GM21526 (cell line): ENCODE measurements at regions not wholly inside any gene's neighbourhood (a gene's known extent, or its start where the extent isn't known, plus 50 kb on each side); places are given as distances from the start of the nearest gene placed in this dataset.

Experiments
- ATAC-seq: cut with Tn5 transposase; IDR thresholded peaks from one replicate; pipeline ENCODE4 v1.9.1; 2021; ENCODE audit warnings: moderate library complexity; ENCODE audit not compliant: unreplicated experiment, low FRiP score

GRCh38 chr2:19731515-19731914, 170.3 kb downstream of the TTC32 start:
- ATAC-seq = no peak

GRCh38 chr2:19731037-19731436, 170.7 kb downstream of the TTC32 start:
- no peak for ATAC-seq

GRCh38 chr2:19728125-19728524, 173.7 kb downstream of the TTC32 start:
- ATAC-seq = no peak

- ATAC-seq = no peak
These were observed 176.4 kb downstream of the TTC32 start for GRCh38 chr2:19725392-19725791.

- no peak for ATAC-seq
These were observed 178.8 kb downstream of the TTC32 start for GRCh38 chr2:19723021-19723420.

GRCh38 chr2:19722531-19722971, 179.2 kb downstream of the TTC32 start:
- ATAC-seq = no peak

- ATAC-seq = no peak
These were observed 181.5 kb downstream of the TTC32 start for GRCh38 chr2:19720306-19720705.

GRCh38 chr2:19719540-19719939, 182.2 kb downstream of the TTC32 start:
- ATAC-seq = no peak

GRCh38 chr2:19717446-19717845, 184.3 kb downstream of the TTC32 start:
- ATAC-seq = no peak

- ATAC-seq = no peak
These were observed 186.9 kb downstream of the TTC32 start for GRCh38 chr2:19714926-19715325.

GRCh38 chr2:19712850-19713249, 188.9 kb downstream of the TTC32 start:
- ATAC-seq = no peak

- no peak for ATAC-seq
These were observed 190.1 kb downstream of the TTC32 start for GRCh38 chr2:19711470-19712372.

- no peak for ATAC-seq
These were observed 191.6 kb downstream of the TTC32 start for GRCh38 chr2:19710230-19710629.

- no peak for ATAC-seq
These were observed 192.2 kb downstream of the TTC32 start for GRCh38 chr2:19709553-19709952.

GRCh38 chr2:19708776-19709175, 193.0 kb downstream of the TTC32 start:
- ATAC-seq = no peak

- no peak for ATAC-seq
These were observed 195.5 kb downstream of the TTC32 start for GRCh38 chr2:19706332-19706731.

GRCh38 chr2:19702267-19702666, 199.5 kb downstream of the TTC32 start:
- ATAC-seq = no peak

GRCh38 chr2:19700861-19701585, 200.8 kb downstream of the TTC32 start:
- ATAC-seq = no peak

GRCh38 chr2:19697131-19697530, 204.7 kb downstream of the TTC32 start:
- no peak for ATAC-seq

GRCh38 chr2:19695706-19696105, 206.1 kb downstream of the TTC32 start:
- ATAC-seq = no peak

GRCh38 chr2:19691892-19692291, 209.9 kb downstream of the TTC32 start:
- no peak for ATAC-seq

- no peak for ATAC-seq
These were observed 211.4 kb downstream of the TTC32 start for GRCh38 chr2:19690429-19690828.
